ENCODE measurements at regions not wholly inside any gene's neighbourhood (a gene's known extent, or its start where the extent isn't known, plus 50 kb on each side); places are given as distances from the start of the nearest gene placed in this dataset.

DNA sequence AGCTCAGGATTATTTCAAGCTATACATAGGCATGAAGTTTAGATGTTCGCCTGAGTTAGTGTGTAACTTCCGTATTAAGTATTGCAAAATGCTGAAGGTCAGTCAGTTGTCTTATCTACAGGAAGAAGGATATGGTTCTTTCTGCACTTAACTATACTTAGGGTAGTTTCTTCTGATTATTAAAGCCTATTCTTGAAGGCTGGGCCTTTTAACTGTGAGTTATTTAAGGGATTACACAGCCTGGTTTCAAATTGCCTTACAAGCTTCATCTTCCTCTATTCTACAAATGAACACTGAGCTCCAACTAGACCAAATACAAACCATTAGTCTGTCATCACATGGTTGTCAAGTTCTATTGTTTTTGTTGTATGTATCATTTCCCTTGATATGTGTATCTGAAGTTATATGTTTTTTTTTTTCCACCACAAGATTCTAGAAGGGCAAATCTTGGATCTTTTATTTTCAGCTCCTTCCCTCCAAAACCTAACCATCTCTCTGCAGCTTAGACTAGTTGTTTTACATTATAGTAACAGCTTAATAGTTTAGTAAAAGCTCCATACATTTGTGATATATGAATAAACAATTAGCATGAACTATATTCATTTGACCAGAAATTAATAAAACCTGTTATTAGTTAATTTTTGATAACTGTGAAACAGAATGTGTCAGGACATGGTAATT lies 272.9 kb upstream of the KCNMB2 start:
- no peaks in the 10 kb centered on the region for H3K36me3 Mint-ChIP-seq (ENCODE audit: low read depth)
- TF ChIP-seq, protein P1, sequence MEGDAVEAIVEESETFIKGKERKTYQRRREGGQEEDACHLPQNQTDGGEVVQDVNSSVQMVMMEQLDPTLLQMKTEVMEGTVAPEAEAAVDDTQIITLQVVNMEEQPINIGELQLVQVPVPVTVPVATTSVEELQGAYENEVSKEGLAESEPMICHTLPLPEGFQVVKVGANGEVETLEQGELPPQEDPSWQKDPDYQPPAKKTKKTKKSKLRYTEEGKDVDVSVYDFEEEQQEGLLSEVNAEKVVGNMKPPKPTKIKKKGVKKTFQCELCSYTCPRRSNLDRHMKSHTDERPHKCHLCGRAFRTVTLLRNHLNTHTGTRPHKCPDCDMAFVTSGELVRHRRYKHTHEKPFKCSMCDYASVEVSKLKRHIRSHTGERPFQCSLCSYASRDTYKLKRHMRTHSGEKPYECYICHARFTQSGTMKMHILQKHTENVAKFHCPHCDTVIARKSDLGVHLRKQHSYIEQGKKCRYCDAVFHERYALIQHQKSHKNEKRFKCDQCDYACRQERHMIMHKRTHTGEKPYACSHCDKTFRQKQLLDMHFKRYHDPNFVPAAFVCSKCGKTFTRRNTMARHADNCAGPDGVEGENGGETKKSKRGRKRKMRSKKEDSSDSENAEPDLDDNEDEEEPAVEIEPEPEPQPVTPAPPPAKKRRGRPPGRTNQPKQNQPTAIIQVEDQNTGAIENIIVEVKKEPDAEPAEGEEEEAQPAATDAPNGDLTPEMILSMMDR (IDR thresholded peaks at IDR 0.05; ENCODE audit: unreplicated experiment in 3 of 3): no peak
- H3K4me1 Mint-ChIP-seq: peaks cover 29% of the 10 kb centered on the region
- no peak overlapping the region for H3K4me3 Mint-ChIP-seq
- H3K9me3 Mint-ChIP-seq: no peaks in the 10 kb centered on the region
- H3K27ac Mint-ChIP-seq: peak overlapping the region in 1 of 3 experiments; percentile 36
- no peaks in the 10 kb centered on the region for H3K27me3 Mint-ChIP-seq (ENCODE audit: low read depth)

DNA sequence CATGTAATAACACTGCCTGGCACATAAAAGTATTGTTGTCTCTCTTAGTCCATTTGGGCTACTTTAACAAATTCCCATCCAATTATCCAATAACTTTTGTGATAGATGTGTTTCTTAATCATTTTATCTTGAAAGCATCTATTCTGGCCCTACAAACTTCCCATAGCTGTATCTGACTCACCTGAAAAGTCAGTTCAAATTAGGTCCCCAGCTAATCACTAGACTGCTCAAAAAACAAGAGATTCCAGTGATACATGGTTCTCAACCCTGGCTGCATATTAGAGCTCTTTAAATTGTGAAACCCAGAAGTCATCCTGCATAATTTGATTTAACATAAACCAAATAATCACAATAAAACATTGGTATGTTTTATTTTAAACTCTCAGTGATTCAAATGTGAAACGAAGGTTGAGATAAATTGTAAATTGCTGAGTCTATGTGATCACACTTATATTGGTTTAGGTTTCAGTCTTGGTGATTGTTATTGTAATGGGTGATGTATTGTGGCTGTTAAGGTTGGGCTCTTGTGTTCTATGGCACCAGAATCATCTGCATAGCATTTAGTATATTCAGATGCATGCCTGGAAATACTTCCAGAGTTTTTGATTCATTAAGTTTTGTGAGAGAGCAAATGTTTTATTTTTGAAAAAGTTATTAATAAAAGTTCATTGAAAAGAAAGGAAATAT lies 268.9 kb upstream of the KCNMB2 start:
- no peak overlapping the region for H3K4me3 Mint-ChIP-seq
- TF ChIP-seq, protein P1 (IDR thresholded peaks at IDR 0.05; ENCODE audit: unreplicated experiment in 3 of 3): no peak

DNA sequence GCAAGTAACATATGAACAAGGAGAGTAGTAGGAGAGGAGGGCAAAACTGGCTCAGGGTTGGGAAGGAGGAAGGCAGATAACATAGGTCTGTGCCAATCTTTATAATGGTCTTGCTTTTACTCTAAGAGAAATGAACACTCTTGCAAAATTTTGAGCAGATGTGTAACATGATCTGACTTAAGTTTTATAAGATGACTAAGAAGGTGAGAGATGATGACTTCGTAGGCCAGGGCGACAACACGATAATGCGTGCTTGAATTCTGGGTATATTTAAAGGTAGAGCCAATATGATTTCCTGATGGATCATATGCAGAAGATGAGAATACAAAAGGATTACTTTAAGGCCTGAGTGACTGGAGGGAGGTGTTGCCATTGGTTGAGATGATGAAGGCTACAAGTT lies 265.4 kb upstream of the KCNMB2 start:
- Mint-ChIP-seq H3K36me3 (ENCODE audit: low read depth) (no peaks in the 10 kb centered on the region), H3K27me3 (ENCODE audit: low read depth) (no peaks in the 10 kb centered on the region), H3K4me1 (no peaks in the 10 kb centered on the region), H3K27ac (no peak overlapping the region), H3K4me3 (no peak overlapping the region), H3K9me3 (no peaks in the 10 kb centered on the region)
- TF ChIP-seq, protein P1 (IDR thresholded peaks at IDR 0.05; ENCODE audit: unreplicated experiment in 3 of 3): no peak

More for the DNA sequence above, 268.9 kb upstream of the KCNMB2 start:
- H3K4me1 Mint-ChIP-seq: peaks cover 14% of the 10 kb centered on the region
- no peak overlapping the region for H3K27ac Mint-ChIP-seq
- no peaks in the 10 kb centered on the region for H3K27me3 Mint-ChIP-seq (ENCODE audit: low read depth)
- H3K36me3 Mint-ChIP-seq (ENCODE audit: low read depth): no peaks in the 10 kb centered on the region
- no peaks in the 10 kb centered on the region for H3K9me3 Mint-ChIP-seq

DNA sequence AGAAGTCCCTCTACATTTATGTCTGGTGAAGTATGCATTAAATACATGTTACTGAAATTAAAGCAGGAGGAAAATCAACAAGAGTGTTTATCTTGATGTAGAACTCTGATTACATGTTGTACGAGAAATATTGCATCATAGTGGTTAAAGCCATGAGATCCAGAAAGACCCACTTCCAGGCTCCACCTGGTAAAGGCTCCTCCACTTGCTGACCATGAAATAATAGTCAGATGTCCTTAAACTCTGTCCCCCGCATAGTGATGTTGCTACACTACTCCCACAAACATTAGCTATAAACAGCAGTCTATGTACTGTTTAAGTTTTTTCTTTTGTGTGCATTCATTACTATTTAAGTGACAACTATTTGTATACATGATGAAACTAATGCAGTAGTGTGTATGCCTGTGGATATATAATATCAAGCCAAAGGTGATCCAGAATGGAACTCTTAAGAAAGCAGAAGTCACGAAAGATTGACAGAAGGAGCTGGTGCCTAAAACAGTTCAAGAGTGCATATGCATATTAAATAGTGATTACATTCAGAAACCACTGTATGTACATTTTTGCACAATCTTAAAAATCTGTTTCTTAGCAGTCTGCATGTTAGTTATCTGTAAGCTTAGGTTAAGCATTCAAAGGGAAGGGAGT lies 264.4 kb upstream of the KCNMB2 start:
- TF ChIP-seq, protein P1 (IDR thresholded peaks at IDR 0.05; ENCODE audit: unreplicated experiment in 3 of 3): no peak
- H3K27ac Mint-ChIP-seq: no peak overlapping the region
- H3K27me3 Mint-ChIP-seq (ENCODE audit: low read depth): no peaks in the 10 kb centered on the region
- no peaks in the 10 kb centered on the region for H3K9me3 Mint-ChIP-seq
- no peak overlapping the region for H3K4me3 Mint-ChIP-seq
- no peaks in the 10 kb centered on the region for H3K4me1 Mint-ChIP-seq
- H3K36me3 Mint-ChIP-seq (ENCODE audit: low read depth): no peaks in the 10 kb centered on the region

DNA sequence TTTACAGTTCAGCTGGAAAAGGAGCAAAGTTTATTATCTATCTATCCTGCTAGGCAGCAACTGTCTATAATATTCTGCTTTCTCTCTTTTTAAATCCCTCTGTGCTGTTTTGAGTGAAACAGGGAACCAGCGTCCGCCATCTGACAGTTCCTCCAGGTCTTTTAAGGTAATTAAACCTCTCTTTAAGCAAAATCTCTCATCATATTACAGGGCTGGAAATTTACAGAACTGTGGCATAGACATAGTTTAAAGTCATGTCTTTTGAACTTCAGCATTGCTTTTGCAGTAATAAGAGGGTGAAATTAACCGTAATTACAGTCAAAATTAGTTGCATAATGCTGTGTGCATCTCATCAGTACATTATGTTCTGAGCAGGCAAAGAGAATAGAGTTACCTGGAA lies 263.4 kb upstream of the KCNMB2 start:
- H3K9me3 Mint-ChIP-seq: peaks cover 1% of the 10 kb centered on the region
- H3K27me3 Mint-ChIP-seq (ENCODE audit: low read depth): no peaks in the 10 kb centered on the region
- peaks cover 5% of the 10 kb centered on the region for H3K4me1 Mint-ChIP-seq
- no peak overlapping the region for H3K27ac Mint-ChIP-seq
- H3K36me3 Mint-ChIP-seq (ENCODE audit: low read depth): no peaks in the 10 kb centered on the region
- H3K4me3 Mint-ChIP-seq: no peak overlapping the region
- TF ChIP-seq, protein P1 (IDR thresholded peaks at IDR 0.05; ENCODE audit: unreplicated experiment in 3 of 3): no peak

All from nephron (organoid).